ACHN (cell line): ENCODE measurements at regions not wholly inside any gene's neighbourhood (a gene's known extent, or its start where the extent isn't known, plus 50 kb on each side); places are given as distances from the start of the nearest gene placed in this dataset.
"Not testable (repeated sequence)": the region's sequence is repeated elsewhere in the genome, so short reads cannot be mapped to it uniquely, and the experiment has no call there.

Experiments used
- DNase-seq: peaks from one replicate; pipeline ENCODE4 v3.0.0-alpha.2; 2015
- in situ Hi-C: cut with HindIII; loops from 2 replicates; pipeline ENCODE4 v1.10.0; 2017; ENCODE audit warnings: low sequenced_read_pairs, low pct_ligation_motif_present, low pct_unique_long_range_greater_than_20kb

DNA sequence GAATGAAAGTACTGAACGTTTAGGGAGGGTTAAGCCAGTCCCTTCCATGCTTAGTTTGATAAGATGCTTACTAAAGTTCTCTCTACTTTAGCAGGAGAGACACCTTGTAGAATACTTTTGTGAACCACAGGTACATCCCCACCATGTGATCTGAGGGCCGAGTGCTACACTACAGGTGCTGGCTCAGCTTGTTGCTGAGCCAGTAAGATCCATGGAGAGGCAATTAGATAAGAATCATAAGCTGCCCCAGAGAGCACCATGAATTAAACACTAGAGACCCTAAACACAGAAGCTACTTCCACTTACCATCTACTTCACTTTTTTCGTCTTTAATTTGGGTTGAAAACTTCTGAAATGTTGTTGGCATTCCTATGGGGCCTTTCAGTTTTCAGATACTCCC is 70.5 kb upstream of the GOLGA8B start:
- in situ Hi-C loops: no loop called here
- no peak for DNase-seq

DNA sequence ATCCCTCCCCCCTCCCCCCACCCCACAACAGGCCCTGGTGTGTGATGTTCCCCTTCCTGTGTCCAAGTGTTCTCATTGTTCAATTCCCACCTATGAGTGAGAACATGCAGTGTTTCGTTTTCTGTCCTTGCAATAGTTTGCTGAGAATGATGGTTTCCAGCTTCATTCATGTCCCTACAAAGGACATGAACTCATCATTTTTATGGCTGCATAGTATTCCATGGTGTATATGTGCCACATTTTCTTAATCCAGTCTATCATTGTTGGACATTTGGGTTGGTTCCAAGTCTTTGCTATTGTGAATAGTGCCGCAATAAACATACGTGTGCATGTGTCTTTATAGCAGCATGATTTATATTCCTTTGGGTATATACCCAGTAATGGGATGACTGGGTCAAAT is 69.9 kb upstream of the GOLGA8B start:
- DNase-seq, in situ Hi-C loops: not testable (repeated sequence)

DNA sequence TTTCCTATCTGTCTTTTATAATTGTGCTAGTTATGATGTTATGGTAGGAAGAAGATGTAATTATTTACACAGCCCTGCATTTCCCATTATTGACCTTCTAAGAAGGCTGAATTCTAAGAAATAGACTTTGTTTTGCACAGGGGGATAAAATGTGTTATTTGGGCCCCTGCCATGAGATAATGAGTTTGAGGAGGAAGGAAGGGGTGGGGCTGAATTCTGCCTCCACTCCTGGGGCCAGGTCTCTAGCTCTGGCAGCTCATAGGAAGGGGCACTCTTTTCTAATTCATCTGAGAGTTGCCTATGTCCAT is 69.2 kb upstream of the GOLGA8B start:
- no peak for DNase-seq
- in situ Hi-C loops: no loop called here

DNA sequence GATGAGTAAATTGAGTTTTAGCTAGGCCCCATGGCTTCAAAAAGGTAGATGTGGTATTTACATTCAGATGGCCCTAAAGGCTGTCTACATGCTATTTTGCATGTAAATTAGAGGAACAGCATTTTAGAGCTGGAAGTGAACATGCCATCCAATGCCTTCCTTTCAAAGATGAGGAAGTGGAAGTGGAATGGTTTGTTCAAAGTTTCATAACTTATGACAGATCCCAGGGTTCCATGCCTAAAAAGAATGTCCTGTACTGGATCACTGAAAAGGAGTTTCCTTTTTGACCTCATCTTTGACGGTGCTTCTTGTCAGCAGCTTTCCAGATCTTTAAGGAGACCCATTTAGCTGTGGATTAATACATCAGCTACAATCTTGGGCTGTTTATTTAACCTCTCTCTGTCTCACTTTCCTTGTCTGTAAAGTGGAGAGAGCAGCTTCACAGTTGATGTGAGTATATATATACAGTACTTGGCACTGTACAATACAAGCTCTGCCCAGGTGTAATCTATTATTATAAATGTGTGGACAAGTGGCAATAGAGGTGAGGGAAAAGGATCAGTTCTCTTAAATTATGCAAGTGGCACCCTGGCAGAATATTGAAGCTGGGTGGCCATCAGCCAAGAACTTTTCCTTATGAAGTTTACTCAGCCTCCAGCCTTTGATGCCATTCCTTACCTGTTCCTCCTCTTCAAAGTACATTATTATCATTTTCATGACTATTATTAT is 68.7 kb upstream of the GOLGA8B start:
- DNase-seq: no peak
- in situ Hi-C loops: no loop called here

DNA sequence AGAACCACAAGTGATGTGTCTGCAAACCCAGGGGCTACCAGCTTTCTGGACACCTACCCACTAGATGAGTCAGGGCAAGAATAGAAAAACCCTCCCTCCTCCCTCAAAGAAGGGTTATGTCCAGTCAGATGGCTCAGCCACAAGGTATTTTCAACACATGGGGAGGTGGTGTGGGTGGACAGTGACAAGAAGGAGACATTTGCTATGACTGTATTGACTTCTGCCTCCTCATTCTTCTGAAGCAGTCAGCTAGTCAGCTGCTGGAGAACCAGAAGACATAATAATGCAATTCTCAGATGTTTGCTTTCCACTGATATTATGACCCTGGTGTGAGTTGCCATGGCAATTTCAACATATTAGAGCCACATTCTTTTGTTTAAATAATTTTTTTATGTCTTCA is 66.7 kb upstream of the GOLGA8B start:
- DNase-seq: no peak

DNA sequence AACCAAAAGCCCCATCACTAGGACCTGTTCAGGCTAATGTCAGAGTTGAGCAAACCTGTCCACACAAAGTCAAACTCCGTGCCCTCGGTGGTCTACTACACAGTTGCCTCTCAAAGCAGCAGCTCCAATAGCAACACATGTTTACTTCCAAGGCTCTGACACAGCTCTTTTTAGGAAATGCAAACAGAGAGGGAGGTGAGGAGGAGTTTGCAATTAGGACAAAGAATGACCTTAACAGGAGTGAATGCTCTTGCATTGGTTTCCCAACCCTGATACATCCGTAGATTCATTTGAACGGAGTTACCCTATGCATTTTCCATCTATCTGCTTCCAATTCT is 64.8 kb upstream of the GOLGA8B start:
- in situ Hi-C loops: no loop called here
- no peak for DNase-seq

More for the DNA sequence above, 66.7 kb upstream of the GOLGA8B start:
- in situ Hi-C loops: no loop called here

DNA sequence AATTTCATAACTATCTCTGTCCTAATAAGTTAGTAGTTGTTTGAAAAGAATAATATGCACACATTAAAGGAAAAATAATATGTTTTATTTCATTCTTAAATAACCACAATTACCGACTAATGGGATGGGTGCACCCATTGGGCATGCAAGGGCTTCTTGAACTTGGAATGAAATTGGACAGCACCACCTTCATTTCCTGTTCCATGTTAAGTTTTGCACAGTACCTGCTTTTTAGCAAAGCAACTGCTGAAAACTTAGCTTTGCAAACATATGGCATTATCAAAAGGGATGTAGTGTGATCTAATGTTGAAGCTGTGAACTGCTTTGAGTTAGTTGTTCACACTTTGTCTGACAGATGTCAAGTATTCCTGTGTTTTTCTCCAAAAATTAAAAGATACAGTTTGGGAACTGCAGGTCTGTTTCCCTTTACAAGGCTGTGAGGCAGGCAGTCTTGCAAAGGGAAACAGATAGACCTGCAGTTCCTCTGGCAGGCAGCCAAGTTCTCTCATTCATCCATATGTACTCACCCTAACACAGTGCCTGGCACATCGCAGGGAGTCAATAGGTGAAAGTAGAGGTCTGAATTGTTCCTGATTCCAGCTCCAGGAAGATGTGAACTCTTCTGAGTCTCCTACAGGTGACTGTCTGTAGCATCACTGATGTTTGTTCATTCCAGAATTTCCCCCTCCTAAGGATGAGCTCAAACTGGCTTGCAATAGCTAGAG is 64.3 kb upstream of the GOLGA8B start:
- in situ Hi-C loops: no loop called here

DNA sequence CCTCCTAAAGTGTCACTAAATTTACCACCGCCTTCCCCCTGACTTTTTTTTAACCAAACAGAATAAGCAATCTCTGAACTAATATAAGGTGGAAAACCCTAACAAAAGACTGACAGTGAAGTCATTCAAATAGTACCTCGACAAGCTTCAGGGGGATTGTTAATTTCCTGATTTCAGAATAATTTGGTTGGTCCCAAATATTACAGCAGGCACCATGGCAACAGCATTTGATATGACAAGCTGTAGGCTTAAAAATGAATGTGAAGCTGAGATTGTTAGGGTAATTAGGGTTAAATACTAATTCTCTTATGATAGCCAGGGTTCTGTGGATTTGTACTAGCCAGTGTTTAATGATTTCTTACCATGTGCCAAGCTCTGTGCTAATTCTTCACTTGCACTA is 63.5 kb upstream of the GOLGA8B start:
- in situ Hi-C loops: no loop called here
- DNase-seq: no peak

More for the DNA sequence above, 64.3 kb upstream of the GOLGA8B start:
- no peak for DNase-seq

DNA sequence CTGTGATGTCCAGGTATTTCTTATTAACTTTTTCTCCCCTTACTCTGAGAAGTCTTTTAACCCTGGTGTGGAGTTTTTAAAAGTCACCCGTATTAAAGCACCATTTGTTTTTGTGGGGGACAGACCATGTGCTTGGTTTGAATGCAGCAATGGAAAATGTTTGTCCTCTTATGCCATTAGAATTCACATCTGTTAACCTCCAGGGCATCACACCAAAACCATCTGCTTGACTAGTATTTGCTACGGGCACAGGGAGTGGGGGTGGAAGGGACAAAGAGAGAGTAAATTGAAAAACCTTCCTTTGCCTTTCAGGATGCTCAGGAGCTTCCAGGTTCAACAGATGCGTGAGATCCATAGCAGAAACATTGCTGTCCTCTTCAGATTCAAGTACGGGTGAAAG is 61.4 kb upstream of the GOLGA8B start:
- in situ Hi-C loops: no loop called here
- no peak for DNase-seq

DNA sequence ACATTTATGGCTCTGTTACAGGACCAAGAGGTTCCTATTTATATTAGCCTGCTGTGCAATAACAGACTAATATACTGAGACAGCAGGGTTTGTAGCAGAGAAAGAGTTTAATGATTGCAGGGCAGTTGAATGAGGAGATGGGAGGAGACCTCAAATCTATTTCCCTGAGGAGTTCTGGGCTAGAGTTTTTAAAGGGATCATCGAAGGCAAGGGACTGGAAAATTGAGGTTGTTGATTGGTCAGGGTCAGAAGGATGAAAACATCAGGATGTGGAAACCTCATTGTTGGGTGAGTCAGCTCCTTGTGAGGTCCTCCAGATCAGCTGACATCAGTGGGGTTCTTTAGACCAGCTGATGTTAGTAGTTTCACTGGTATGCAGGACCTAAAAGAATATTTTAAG is 60.6 kb upstream of the GOLGA8B start:
- in situ Hi-C loops: no loop called here
- DNase-seq: no peak

DNA sequence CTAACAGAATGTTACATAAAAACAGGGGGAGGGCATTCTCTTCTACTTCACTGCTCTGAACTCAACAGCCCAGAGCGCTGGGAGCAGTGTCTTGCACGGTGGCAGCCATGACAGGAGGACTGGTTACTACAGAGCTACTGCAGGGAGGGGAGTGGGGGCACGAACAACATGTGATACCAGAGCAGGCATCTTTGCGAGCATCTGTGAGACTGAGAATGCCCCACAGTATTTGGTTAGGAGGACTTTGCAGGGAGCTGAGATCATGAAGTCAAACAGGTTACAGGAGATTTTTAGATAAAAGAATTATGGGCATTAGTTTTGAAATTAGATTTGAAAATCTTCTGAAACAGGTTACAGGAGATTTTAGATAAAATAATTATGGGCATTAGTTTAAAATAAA is 58.8 kb upstream of the GOLGA8B start:
- DNase-seq: no peak
- in situ Hi-C loops: no loop called here

DNA sequence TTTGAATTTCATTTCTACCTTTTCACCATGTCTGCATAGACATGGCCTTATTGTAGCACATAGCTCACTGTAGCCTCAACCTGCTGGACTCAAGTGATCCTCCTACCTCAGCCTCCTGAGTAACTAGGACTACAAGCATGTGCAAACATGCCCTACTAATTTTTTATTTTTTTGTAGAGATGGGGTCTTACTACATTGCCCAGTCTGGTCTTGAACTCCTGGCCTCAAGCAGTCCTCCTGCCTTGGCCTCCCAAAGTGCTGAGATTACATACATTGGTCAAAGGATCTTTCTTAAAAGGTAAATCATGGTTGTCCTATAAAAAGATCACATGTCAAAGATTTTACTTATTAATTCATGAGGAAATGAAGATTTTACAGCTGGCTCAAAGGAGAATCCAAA is 57.2 kb upstream of the GOLGA8B start:
- in situ Hi-C loops: no loop called here
- DNase-seq: no peak

DNA sequence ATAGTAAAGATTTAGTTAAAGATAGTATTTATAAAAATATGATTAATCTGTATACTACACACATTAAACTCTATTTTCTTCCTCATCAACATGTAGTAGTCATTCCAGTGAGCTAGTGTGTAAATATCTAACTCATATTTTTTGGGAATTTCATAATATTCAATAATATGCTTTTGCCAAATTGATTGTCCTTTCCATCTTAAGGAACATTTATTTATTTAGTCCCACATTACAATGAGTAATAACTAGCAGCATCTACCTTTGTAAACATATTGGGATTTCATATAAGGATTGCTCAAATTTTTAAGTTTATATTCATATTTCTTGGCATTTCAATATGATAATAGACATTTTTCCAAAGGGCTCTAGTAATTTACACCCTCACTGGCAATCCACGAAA is 53.9 kb upstream of the GOLGA8B start:
- in situ Hi-C loops: no loop called here
- no peak for DNase-seq

DNA sequence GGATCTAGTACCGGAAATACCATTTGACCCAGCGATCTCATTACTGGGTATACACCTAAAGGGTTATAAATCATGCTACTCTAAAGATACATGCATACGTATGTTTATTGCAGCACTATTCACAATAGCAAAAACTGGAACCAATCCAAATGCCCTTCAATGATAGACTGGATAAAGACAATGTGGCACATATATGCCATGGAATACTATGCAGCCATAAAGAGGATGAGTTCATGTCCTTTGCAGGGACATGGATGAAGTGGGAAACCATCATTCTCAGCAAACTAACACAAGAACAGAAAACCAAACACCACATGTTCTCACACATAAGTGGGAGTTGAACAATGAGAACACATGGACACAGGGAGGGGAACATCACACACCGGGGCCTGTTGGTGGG is 50.2 kb upstream of the GOLGA8B start:
- DNase-seq, in situ Hi-C loops: not testable (repeated sequence)
